IMR-90 (cell line): ENCODE measurements at regions not wholly inside any gene's neighbourhood (a gene's known extent, or its start where the extent isn't known, plus 50 kb on each side); places are given as distances from the start of the nearest gene placed in this dataset.

Experiments used
- ATAC-seq: fragments of 200-7000 bp; cut with Tn5 transposase; 2 replicates; pipeline ENCODE4 v1.9.1; 2020; ENCODE audit warnings: low read depth, mild to moderate bottlenecking, moderate library complexity
- BruUV-seq: library from RNA; stranded (reverse); fragments of 400-500 nt; replicated peaks from 2 replicates; lab custom pipeline; 2021; lab: Mats Ljungman, UMichigan
- CTCF ChIA-PET: fragments of 300-600 bp; formaldehyde crosslinking; extraction: SDS; loops from one replicate; lab custom pipeline; 2021; ENCODE audit warnings: antibody characterized with exemption; lab: Yijun Ruan, JAX
- POLR2A ChIA-PET: fragments of 300-600 bp; sonication (Branson Sonifier 250); formaldehyde crosslinking; loops from one replicate; lab custom pipeline; 2022; ENCODE audit warnings: antibody characterized with exemption; ENCODE audit not compliant: unreplicated experiment; lab: Charles Lee
- DNase-seq: peaks from one replicate; pipeline ENCODE4 v3.0.0; 2013
- H2AFZ ChIP-seq: replicated peaks from 2 replicates; pipeline ENCODE3; 2013; ENCODE audit warnings: low read length, mild to moderate bottlenecking; ENCODE audit not compliant: poor library complexity
- H2AK5ac ChIP-seq: 2 replicates; pipeline ENCODE4 v1.6.1; 2013; ENCODE audit warnings: low read depth, low read length, inconsistent platforms
- H2AK9ac ChIP-seq: replicated peaks from 2 replicates; pipeline ENCODE3; 2013; ENCODE audit warnings: mild to moderate bottlenecking, low read depth, low read length, moderate library complexity; ENCODE audit not compliant: poor library complexity
- H2BK120ac ChIP-seq: 2 replicates; pipeline ENCODE4 v1.6.1; 2013; ENCODE audit warnings: low read depth, low read length, inconsistent platforms
- H2BK15ac ChIP-seq: 3 replicates; pipeline ENCODE4 v1.6.1; 2013; ENCODE audit warnings: low read depth, low read length, inconsistent platforms
- H2BK20ac ChIP-seq: 2 replicates; pipeline ENCODE4 v1.6.1; 2013; ENCODE audit warnings: low read depth, mild to moderate bottlenecking, inconsistent platforms, low read length, moderate library complexity
- H2BK5ac ChIP-seq: 2 replicates; pipeline ENCODE4 v1.6.1; 2013; ENCODE audit warnings: mild to moderate bottlenecking, low read depth, low read length, inconsistent platforms; ENCODE audit not compliant: poor library complexity, severe bottlenecking
- H3K14ac ChIP-seq: replicated peaks from 2 replicates; pipeline ENCODE4 v1.6.1; 2013; ENCODE audit warnings: low read depth, low read length, inconsistent platforms
- H3K18ac ChIP-seq: 2 replicates; pipeline ENCODE4 v1.6.1; 2013; ENCODE audit warnings: low read depth, low read length, control low read depth
- H3K23ac ChIP-seq: 2 replicates; pipeline ENCODE4 v1.6.1; 2013; ENCODE audit warnings: low read depth, low read length, inconsistent platforms
- H3K27ac ChIP-seq: 2 replicates; pipeline ENCODE4 v1.5.1; 2013; ENCODE audit warnings: mild to moderate bottlenecking, control low read depth, low read length; ENCODE audit not compliant: insufficient read depth
- H3K27me3 ChIP-seq: 2 replicates; pipeline ENCODE4 v1.6.1; 2013; ENCODE audit warnings: low read length; ENCODE audit not compliant: control insufficient read depth, insufficient read depth
- H3K36me3 ChIP-seq: 2 replicates; pipeline ENCODE4 v1.6.1; 2013; ENCODE audit warnings: low read length, mixed read lengths; ENCODE audit not compliant: control insufficient read depth, insufficient read depth
- H3K4ac ChIP-seq: 2 replicates; pipeline ENCODE4 v1.6.1; 2013; ENCODE audit warnings: low read depth, low read length, inconsistent platforms
- H3K4me1 ChIP-seq: 2 replicates; pipeline ENCODE4 v1.6.1; 2013; ENCODE audit warnings: low read length, mixed read lengths; ENCODE audit not compliant: control insufficient read depth, insufficient read depth
- H3K4me2 ChIP-seq: 2 replicates; pipeline ENCODE4 v1.6.1; 2013; ENCODE audit warnings: low read depth, mild to moderate bottlenecking, control low read depth, low read length, moderate library complexity
- H3K4me3 ChIP-seq: 2 replicates; pipeline ENCODE4 v1.5.1; 2013; ENCODE audit warnings: low read depth, mild to moderate bottlenecking, control low read depth, low read length, moderate library complexity; ENCODE audit not compliant: insufficient read depth
- H3K56ac ChIP-seq: 2 replicates; pipeline ENCODE4 v1.6.1; 2013; ENCODE audit warnings: low read length, inconsistent platforms; ENCODE audit not compliant: insufficient read depth; ENCODE audit errors: extremely low read depth
- H3K79me1 ChIP-seq, 2 experiments: 2 replicates each; pipeline ENCODE4 v1.6.1; 2013; ENCODE audit warnings: low read length in 2 of 2, inconsistent platforms in 1 of 2, low read depth in 1 of 2
- H3K9ac ChIP-seq: 2 replicates; pipeline ENCODE4 v1.6.1; 2013; ENCODE audit warnings: low read depth, low read length, control low read depth
- H3K9me1 ChIP-seq: 2 replicates; pipeline ENCODE4 v1.6.1; 2013; ENCODE audit warnings: low read length, inconsistent platforms; ENCODE audit not compliant: insufficient read depth
- H3K9me3 ChIP-seq: 2 replicates; pipeline ENCODE4 v1.6.1; 2013; ENCODE audit warnings: low read length; ENCODE audit not compliant: control insufficient read depth, insufficient read depth
- H4K20me1 ChIP-seq: 2 replicates; pipeline ENCODE4 v1.6.1; 2013; ENCODE audit warnings: low read length, inconsistent platforms; ENCODE audit not compliant: insufficient read depth
- H4K5ac ChIP-seq: 2 replicates; pipeline ENCODE4 v1.6.1; 2013; ENCODE audit warnings: mild to moderate bottlenecking, low read depth, low read length, control low read depth
- H4K8ac ChIP-seq, 2 experiments: 2 replicates each; pipeline ENCODE4 v1.6.1; 2013; ENCODE audit warnings: low read depth in 2 of 2, low read length in 2 of 2, control low read depth in 1 of 2, inconsistent platforms in 1 of 2
- H4K91ac ChIP-seq: 2 replicates; pipeline ENCODE4 v1.6.1; 2013; ENCODE audit warnings: low read depth, low read length, inconsistent platforms; ENCODE audit not compliant: insufficient read depth
- BHLHE40 ChIP-seq: fragments of 150-350 bp; IDR thresholded peaks from 2 replicates; pipeline ENCODE4 v1.6.1; 2016; ENCODE audit warnings: mild to moderate bottlenecking, low read depth, low read length
- CEBPB ChIP-seq: IDR thresholded peaks from 2 replicates; pipeline ENCODE4 v1.6.1; 2012; ENCODE audit warnings: low read depth, low read length, improper control_type of control experiment
- CHD1 ChIP-seq: IDR thresholded peaks from 2 replicates; pipeline ENCODE4 v1.6.1; 2012; ENCODE audit warnings: low read depth, low read length, improper control_type of control experiment
- CTCF ChIP-seq: conservative IDR thresholded peaks from 2 replicates; pipeline ENCODE4 v1.5.1; 2012; ENCODE audit warnings: mild to moderate bottlenecking, low read depth, low read length, improper control_type of control experiment
- ELK1 ChIP-seq: fragments of 150-350 bp; IDR thresholded peaks from 2 replicates; pipeline ENCODE4 v1.6.1; 2016; ENCODE audit warnings: low read depth, mild to moderate bottlenecking, low read length, moderate library complexity, borderline replicate concordance
- FOS ChIP-seq: fragments of 150-350 bp; IDR thresholded peaks from 2 replicates; pipeline ENCODE4 v1.6.1; 2016; ENCODE audit warnings: low read depth, low read length
- MAFK ChIP-seq: IDR thresholded peaks from 2 replicates; pipeline ENCODE4 v1.6.1; 2012; ENCODE audit warnings: low read depth, low read length, improper control_type of control experiment
- MAZ ChIP-seq: IDR thresholded peaks from 2 replicates; pipeline ENCODE4 v1.6.1; 2012; ENCODE audit warnings: low read depth, mild to moderate bottlenecking, low read length, improper control_type of control experiment, moderate library complexity, borderline replicate concordance
- MXI1 ChIP-seq: IDR thresholded peaks from 2 replicates; pipeline ENCODE4 v1.6.1; 2012; ENCODE audit warnings: low read depth, mild to moderate bottlenecking, low read length, moderate library complexity, borderline replicate concordance
- NFE2L2 ChIP-seq: fragments of 150-350 bp; IDR thresholded peaks from 2 replicates; pipeline ENCODE4 v1.6.1; 2016; ENCODE audit warnings: low read depth, mild to moderate bottlenecking, low read length
- POLR2A ChIP-seq: IDR thresholded peaks from 2 replicates; pipeline ENCODE4 v1.6.1; 2012; ENCODE audit warnings: mild to moderate bottlenecking, low read depth, low read length
- RAD21 ChIP-seq: IDR thresholded peaks from 2 replicates; pipeline ENCODE4 v1.6.1; 2012; ENCODE audit warnings: low read length, improper control_type of control experiment
- RCOR1 ChIP-seq: IDR thresholded peaks from 2 replicates; pipeline ENCODE4 v1.6.1; 2012; ENCODE audit warnings: mild to moderate bottlenecking, low read length, improper control_type of control experiment; ENCODE audit not compliant: insufficient replicate concordance
- RFX5 ChIP-seq: IDR thresholded peaks from 2 replicates; pipeline ENCODE4 v1.8.0; 2012; ENCODE audit warnings: low read depth, mild to moderate bottlenecking, low read length, moderate library complexity
- SMC3 ChIP-seq: fragments of 150-350 bp; IDR thresholded peaks from 2 replicates; pipeline ENCODE4 v1.6.1; 2016; ENCODE audit warnings: low read depth, mild to moderate bottlenecking, antibody characterized with exemption, low read length, moderate library complexity
- USF2 ChIP-seq: fragments of 150-350 bp; IDR thresholded peaks from 2 replicates; pipeline ENCODE4 v1.6.1; 2017; ENCODE audit warnings: mild to moderate bottlenecking, antibody characterized with exemption, low read length, low read depth
- WGBS, 2 experiments: methylation state at CpG; one replicate each; pipeline versions ENCODE4 v1.1.5 to v1.1.7; 2013; ENCODE audit warnings: missing lambda C conversion rate in 2 of 2; ENCODE audit not compliant: insufficient read length in 1 of 2; ENCODE audit errors: extremely low coverage in 2 of 2; 5-methylcytosine and 5-hydroxymethylcytosine counted together
- dilution Hi-C: fragments of 300-500 bp; cut with HindIII; formaldehyde crosslinking; loops from one replicate; pipeline ENCODE4 v1.14.3; 2018; ENCODE audit warnings: low sequenced_read_pairs; ENCODE audit not compliant: unreplicated experiment
- in situ Hi-C: fragments of 300-500 bp; cut with MboI; formaldehyde crosslinking; loops from 3 replicates; pipeline ENCODE4 v1.14.3; 2019; ENCODE audit warnings: low sequenced_read_pairs, inconsistent platforms, mixed read lengths
- intact Hi-C: fragments of 100-400 bp; cut with micrococcal nuclease; formaldehyde crosslinking; loops from 2 replicates; pipeline ENCODE4 v1.10.0; 2022

GRCh38 chr20:48526936-48527335, 300.9 kb downstream of the PREX1 start:
- dilution Hi-C loops: no loop called here
- in situ Hi-C loops: no loop called here

More at GRCh38 chr20:48526936-48527335, 300.9 kb downstream of the PREX1 start:
- Histone ChIP-seq H3K79me1 (no peaks in the 10 kb centered on the region), H3K9ac (no peak overlapping the region), H3K36me3 (no peaks in the 10 kb centered on the region), H3K4me1 (no peaks in the 10 kb centered on the region), H4K8ac (no peak overlapping the region), H2BK20ac (no peak overlapping the region), H3K27ac (no peak overlapping the region), H2BK15ac (no peak overlapping the region), H3K56ac (no peak overlapping the region), H3K9me3 (no peaks in the 10 kb centered on the region), H3K9me1 (no peaks in the 10 kb centered on the region), H4K5ac (no peak overlapping the region), H2AFZ (no peak overlapping the region), H3K27me3 (no peaks in the 10 kb centered on the region), H2BK120ac (no peak overlapping the region), H3K4ac (no peak overlapping the region), H3K23ac (no peak overlapping the region), H3K18ac (no peak overlapping the region), H2AK9ac (no peak overlapping the region), H2AK5ac (no peak overlapping the region), H4K91ac (no peak overlapping the region), H2BK5ac (no peak overlapping the region), H3K14ac (no peak overlapping the region), H3K4me3 (no peak overlapping the region), H3K4me2 (no peak overlapping the region), H4K20me1 (no peaks in the 10 kb centered on the region)
- CTCF ChIA-PET: no interaction called here
- POLR2A ChIA-PET: no interaction called here
- no peak for TF ChIP-seq CTCF
- TF ChIP-seq FOS: no peak
- no peak for TF ChIP-seq MAFK
- no peak for TF ChIP-seq NFE2L2
- TF ChIP-seq CEBPB: no peak
- no peak for TF ChIP-seq USF2
- no peak for TF ChIP-seq BHLHE40
- TF ChIP-seq SMC3: no peak
- TF ChIP-seq CHD1: no peak
- TF ChIP-seq MAZ: no peak
- TF ChIP-seq ELK1: no peak
- no peak for TF ChIP-seq RFX5
- TF ChIP-seq RAD21: no peak
- TF ChIP-seq RCOR1: no peak
- TF ChIP-seq POLR2A: no peak
- no peak for TF ChIP-seq MXI1
- ATAC-seq (no peak), DNase-seq (no peak)
- no TSS peak for BruUV-seq
- intact Hi-C loops: no loop called here
- no CpG with 5 or more reads among the region's 9 CpGs for WGBS, 2 experiments
